HG03521 (cell line): ENCODE measurements at regions not wholly inside any gene's neighbourhood (a gene's known extent, or its start where the extent isn't known, plus 50 kb on each side); places are given as distances from the start of the nearest gene placed in this dataset.

ENCODE experiments used
- ATAC-seq: cut with Tn5 transposase; IDR thresholded peaks from one replicate; pipeline ENCODE4 v1.9.1; 2021; ENCODE audit warnings: mild to moderate bottlenecking, moderate library complexity; ENCODE audit not compliant: unreplicated experiment

GRCh38 chr4:17077105-17077504, 178.7 kb upstream of the LDB2 start:
- no peak for ATAC-seq

GRCh38 chr4:17072483-17072882, 174.0 kb upstream of the LDB2 start:
- no peak for ATAC-seq

GRCh38 chr4:17068891-17069290, 170.4 kb upstream of the LDB2 start:
- ATAC-seq, result no peak

- no peak for ATAC-seq
Measured at GRCh38 chr4:17068392-17068791, 169.9 kb upstream of the LDB2 start.

- no peak for ATAC-seq
Measured at GRCh38 chr4:17066972-17067371, 168.5 kb upstream of the LDB2 start.

GRCh38 chr4:17066236-17066635, 167.8 kb upstream of the LDB2 start:
- no peak for ATAC-seq

- no peak for ATAC-seq
Measured at GRCh38 chr4:17065821-17066220, 167.4 kb upstream of the LDB2 start.

GRCh38 chr4:17064959-17065358, 166.5 kb upstream of the LDB2 start:
- no peak for ATAC-seq

- ATAC-seq, result no peak
Measured at GRCh38 chr4:17063888-17064287, 165.4 kb upstream of the LDB2 start.

GRCh38 chr4:17060230-17060629, 161.8 kb upstream of the LDB2 start:
- ATAC-seq, result no peak

GRCh38 chr4:17058916-17059741, 160.7 kb upstream of the LDB2 start:
- no peak for ATAC-seq

GRCh38 chr4:17058536-17058915, 160.1 kb upstream of the LDB2 start:
- no peak for ATAC-seq

- no peak for ATAC-seq
Measured at GRCh38 chr4:17057035-17057434, 158.6 kb upstream of the LDB2 start.

GRCh38 chr4:17055788-17056187, 157.3 kb upstream of the LDB2 start:
- ATAC-seq, result no peak

- ATAC-seq, result no peak
Measured at GRCh38 chr4:17045866-17046265, 147.4 kb upstream of the LDB2 start.

GRCh38 chr4:17038510-17039176, 140.2 kb upstream of the LDB2 start:
- no peak for ATAC-seq

GRCh38 chr4:17033768-17034181, 135.3 kb upstream of the LDB2 start:
- no peak for ATAC-seq

- no peak for ATAC-seq
Measured at GRCh38 chr4:17033025-17033767, 134.8 kb upstream of the LDB2 start.

- no peak for ATAC-seq
Measured at GRCh38 chr4:17030543-17030942, 132.1 kb upstream of the LDB2 start.

GRCh38 chr4:17029964-17030363, 131.5 kb upstream of the LDB2 start:
- no peak for ATAC-seq

- ATAC-seq, result no peak
Measured at GRCh38 chr4:17029432-17029831, 131.0 kb upstream of the LDB2 start.

GRCh38 chr4:17027495-17027894, 129.1 kb upstream of the LDB2 start:
- no peak for ATAC-seq
